Mesenchymal stem cell (in vitro differentiated cells and primary cell): ENCODE measurements at regions not wholly inside any gene's neighbourhood (a gene's known extent, or its start where the extent isn't known, plus 50 kb on each side); places are given as distances from the start of the nearest gene placed in this dataset.

Experiments used
- DNase-seq: peaks from one replicate; pipeline ENCODE4 v3.0.0-alpha.2; 2013
- H2AFZ ChIP-seq: one replicate; pipeline ENCODE4 v1.6.1; 2013; ENCODE audit warnings: low read depth, mild to moderate bottlenecking, control low read depth, inconsistent platforms, low read length, moderate library complexity
- H2AK5ac ChIP-seq: 2 replicates; pipeline ENCODE4 v1.6.1; 2013; ENCODE audit warnings: low read length, moderate library complexity, mild to moderate bottlenecking, inconsistent platforms; ENCODE audit not compliant: severe bottlenecking
- H2BK120ac ChIP-seq: one replicate; pipeline ENCODE4 v1.6.1; 2013; ENCODE audit warnings: low read depth, mild to moderate bottlenecking, inconsistent platforms, low read length, moderate library complexity
- H2BK12ac ChIP-seq, 2 experiments: one replicate each; pipeline ENCODE4 v1.6.1; 2013; ENCODE audit warnings: inconsistent platforms in 2 of 2, low read length in 2 of 2, mild to moderate bottlenecking in 2 of 2, moderate library complexity in 2 of 2, control low read depth in 1 of 2
- H2BK15ac ChIP-seq: one replicate; pipeline ENCODE4 v1.6.1; 2013; ENCODE audit warnings: mild to moderate bottlenecking, low read depth, inconsistent platforms; ENCODE audit not compliant: poor library complexity, severe bottlenecking
- H2BK5ac ChIP-seq: 2 replicates; pipeline ENCODE4 v1.6.1; 2013; ENCODE audit warnings: low read depth, mild to moderate bottlenecking, low read length, control low read depth, inconsistent platforms; ENCODE audit not compliant: poor library complexity, severe bottlenecking
- H3K14ac ChIP-seq, 2 experiments: one replicate each; pipeline ENCODE4 v1.6.1; 2013; ENCODE audit warnings: inconsistent platforms in 2 of 2, low read length in 2 of 2, control low read depth in 1 of 2, mild to moderate bottlenecking in 1 of 2, moderate library complexity in 1 of 2
- H3K18ac ChIP-seq, 2 experiments: one replicate each; pipeline ENCODE4 v1.6.1; 2013; ENCODE audit warnings: inconsistent platforms in 2 of 2, low read length in 2 of 2, control low read depth in 1 of 2, low read depth in 1 of 2, mild to moderate bottlenecking in 1 of 2
- H3K23ac ChIP-seq, 2 experiments: one replicate each; pipeline ENCODE4 v1.6.1; 2013; ENCODE audit warnings: inconsistent platforms in 2 of 2, low read length in 2 of 2, mild to moderate bottlenecking in 2 of 2, moderate library complexity in 2 of 2, control low read depth in 1 of 2
- H3K27ac ChIP-seq: 2 replicates; pipeline ENCODE4 v1.5.1; 2013; ENCODE audit warnings: mild to moderate bottlenecking, moderate library complexity, low read length, control low read depth, inconsistent platforms; ENCODE audit not compliant: poor library complexity, severe bottlenecking
- H3K27me3 ChIP-seq, 2 experiments: 2 replicates each; pipeline versions ENCODE4 v1.6.1 to v1.7.0; 2013; ENCODE audit warnings: low read length in 2 of 2, mild to moderate bottlenecking in 2 of 2, moderate library complexity in 2 of 2, control low read depth in 1 of 2, inconsistent platforms in 1 of 2; ENCODE audit not compliant: control insufficient read depth in 1 of 2, insufficient read depth in 1 of 2
- H3K36me3 ChIP-seq, 2 experiments: 2 replicates each; pipeline versions ENCODE4 v1.6.1 to v1.7.0; 2013; ENCODE audit warnings: low read length in 2 of 2, control low read depth in 1 of 2, inconsistent platforms in 1 of 2, low read depth in 1 of 2, mild to moderate bottlenecking in 1 of 2; ENCODE audit not compliant: insufficient read depth in 2 of 2, control insufficient read depth in 1 of 2
- H3K4ac ChIP-seq, 2 experiments: one replicate each; pipeline ENCODE4 v1.6.1; 2013; ENCODE audit warnings: inconsistent platforms in 2 of 2, low read length in 2 of 2, mild to moderate bottlenecking in 2 of 2, moderate library complexity in 2 of 2, control low read depth in 1 of 2, low read depth in 1 of 2
- H3K4me1 ChIP-seq: 2 replicates; pipeline ENCODE4 v1.6.1; 2013; ENCODE audit warnings: low read depth, low read length, control low read depth; ENCODE audit not compliant: control insufficient read depth, insufficient read depth
- H3K4me2 ChIP-seq: 2 replicates; pipeline ENCODE4 v1.6.1; 2013; ENCODE audit warnings: low read length, mild to moderate bottlenecking, inconsistent platforms; ENCODE audit not compliant: poor library complexity, severe bottlenecking
- H3K4me3 ChIP-seq, 2 experiments: 2 replicates each; pipeline versions ENCODE4 v1.5.1 to v1.7.0; 2013; ENCODE audit warnings: low read length in 2 of 2, mild to moderate bottlenecking in 2 of 2, control low read depth in 1 of 2, low read depth in 1 of 2; ENCODE audit not compliant: insufficient read depth in 1 of 2
- H3K79me1 ChIP-seq: replicated peaks from 2 replicates; pipeline ENCODE4 v1.6.1; 2013; ENCODE audit warnings: mild to moderate bottlenecking, control low read depth, low read length, inconsistent platforms; ENCODE audit not compliant: poor library complexity, severe bottlenecking
- H3K9ac ChIP-seq: 2 replicates; pipeline ENCODE4 v1.7.0; 2013; ENCODE audit warnings: mild to moderate bottlenecking, low read length, moderate library complexity
- H3K9me3 ChIP-seq: 2 replicates; pipeline ENCODE4 v1.7.0; 2013; ENCODE audit warnings: mild to moderate bottlenecking, low read length; ENCODE audit not compliant: control insufficient read depth
- H4K8ac ChIP-seq: one replicate; pipeline ENCODE4 v1.6.1; 2013; ENCODE audit warnings: inconsistent platforms, mild to moderate bottlenecking, low read length, moderate library complexity
- H4K91ac ChIP-seq: one replicate; pipeline ENCODE4 v1.6.1; 2013; ENCODE audit warnings: mild to moderate bottlenecking, low read length, inconsistent platforms
- WGBS: methylation state at CpG from one replicate; pipeline ENCODE4 v1.1.7; 2013; ENCODE audit warnings: mixed read lengths; 5-methylcytosine and 5-hydroxymethylcytosine counted together

DNA sequence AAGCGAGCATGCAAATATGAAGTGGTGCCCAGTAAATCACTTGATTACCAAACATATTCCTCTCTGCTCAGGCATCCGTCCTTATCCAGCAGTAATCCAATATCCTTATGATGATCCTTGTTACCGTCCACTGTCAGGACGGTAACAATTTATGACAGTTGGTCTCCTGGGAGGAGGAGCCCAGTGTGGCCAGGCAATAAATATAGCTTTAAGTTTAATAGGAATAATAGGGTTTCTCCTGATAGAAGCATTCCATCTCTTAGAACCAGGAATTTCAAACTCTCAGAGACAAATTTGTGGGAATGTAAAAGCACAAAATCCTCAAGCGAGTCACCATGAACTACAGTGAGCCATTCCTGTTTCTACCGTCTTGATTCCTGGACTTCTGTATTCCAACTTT, 171.2 kb upstream of the IL15 start:
- WGBS, result 79% methylated on average over 4 of the region's 6 CpGs

GRCh38 chr4:141467225-141467624, 169.2 kb upstream of the IL15 start:
- no peak overlapping the region for H2BK15ac ChIP-seq
- no peak overlapping the region for H3K9ac ChIP-seq
- no peak overlapping the region for H3K4me2 ChIP-seq
- no peaks in the 10 kb centered on the region for H3K36me3 ChIP-seq
- H3K9me3 ChIP-seq, result no peaks in the 10 kb centered on the region
- H2BK5ac ChIP-seq, result no peak overlapping the region
- H2AFZ ChIP-seq, result no peak overlapping the region
- H3K14ac ChIP-seq, result no peak overlapping the region
- H3K27me3 ChIP-seq, result no peaks in the 10 kb centered on the region
- WGBS, result 40% methylated on average over 1 of the region's 2 CpGs
- H3K4ac ChIP-seq, result no peak overlapping the region
- H3K79me1 ChIP-seq, result no peaks in the 10 kb centered on the region
- no peaks in the 10 kb centered on the region for H3K4me1 ChIP-seq
- H3K4me3 ChIP-seq, result no peak overlapping the region
- no peak overlapping the region for H2BK12ac ChIP-seq
- DNase-seq, result no peak
- no peak overlapping the region for H4K91ac ChIP-seq
- H2BK120ac ChIP-seq, result no peak overlapping the region
- no peak overlapping the region for H3K23ac ChIP-seq
- no peak overlapping the region for H3K27ac ChIP-seq
- no peak overlapping the region for H4K8ac ChIP-seq
- H2AK5ac ChIP-seq, result no peak overlapping the region
- no peak overlapping the region for H3K18ac ChIP-seq

More for the DNA sequence above, 171.2 kb upstream of the IL15 start:
- Histone ChIP-seq H3K27me3 (no peaks in the 10 kb centered on the region), H3K4me2 (no peak overlapping the region), H3K14ac (no peak overlapping the region), H3K23ac (no peak overlapping the region), H3K27ac (no peak overlapping the region), H3K4me3 (no peak overlapping the region), H3K9ac (no peak overlapping the region), H3K4ac (no peak overlapping the region), H3K79me1 (no peaks in the 10 kb centered on the region), H2AFZ (no peak overlapping the region), H4K91ac (no peak overlapping the region), H3K4me1 (no peaks in the 10 kb centered on the region), H2BK15ac (no peak overlapping the region), H2BK12ac (no peak overlapping the region), H2AK5ac (no peak overlapping the region), H3K18ac (no peak overlapping the region), H3K9me3 (no peaks in the 10 kb centered on the region), H3K36me3 (no peaks in the 10 kb centered on the region), H2BK5ac (no peak overlapping the region), H4K8ac (no peak overlapping the region), H2BK120ac (no peak overlapping the region)
- DNase-seq, result no peak

DNA sequence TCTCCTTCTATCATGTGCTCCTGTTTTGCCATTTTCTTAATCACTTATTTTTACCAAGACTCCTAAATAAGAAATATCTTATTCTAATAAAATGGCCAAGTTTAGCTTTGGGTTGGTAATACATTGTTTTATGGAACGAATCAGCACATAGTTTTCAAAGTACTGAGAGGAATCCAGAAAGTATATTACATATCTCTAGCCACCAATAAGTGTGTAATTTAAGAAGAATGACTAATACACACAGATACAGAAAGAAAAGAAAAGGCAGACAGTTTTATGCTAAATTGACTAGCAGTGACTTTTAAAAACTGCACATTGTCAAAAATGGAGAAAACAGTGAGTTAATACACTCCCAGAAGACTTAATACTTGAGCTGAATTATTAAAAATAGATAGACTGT, 167.0 kb upstream of the IL15 start:
- H4K91ac ChIP-seq, result no peak overlapping the region
- H3K18ac ChIP-seq, result no peak overlapping the region
- no peak overlapping the region for H4K8ac ChIP-seq
- H3K9ac ChIP-seq, result no peak overlapping the region
- no peak overlapping the region for H2BK5ac ChIP-seq
- H2AK5ac ChIP-seq, result no peak overlapping the region
- no peak overlapping the region for H2AFZ ChIP-seq
- H2BK15ac ChIP-seq, result no peak overlapping the region
- H2BK120ac ChIP-seq, result no peak overlapping the region
- H3K4me1 ChIP-seq, result no peaks in the 10 kb centered on the region
- H3K79me1 ChIP-seq, result no peaks in the 10 kb centered on the region
- H3K36me3 ChIP-seq, result no peaks in the 10 kb centered on the region
- no peak overlapping the region for H3K4me3 ChIP-seq
- WGBS, result no CpG with 5 or more reads among the region's 1 CpG
- no peaks in the 10 kb centered on the region for H3K27me3 ChIP-seq
- no peak overlapping the region for H3K4me2 ChIP-seq
- no peak for DNase-seq
- no peak overlapping the region for H3K4ac ChIP-seq
- no peak overlapping the region for H3K27ac ChIP-seq
- no peak overlapping the region for H3K23ac ChIP-seq
- H2BK12ac ChIP-seq, result no peak overlapping the region
- no peaks in the 10 kb centered on the region for H3K9me3 ChIP-seq
- H3K14ac ChIP-seq, result no peak overlapping the region

GRCh38 chr4:141473026-141473540, 163.3 kb upstream of the IL15 start:
- H2AK5ac ChIP-seq, result no peak overlapping the region
- H3K79me1 ChIP-seq, result no peaks in the 10 kb centered on the region
- H2AFZ ChIP-seq, result no peak overlapping the region
- H3K27me3 ChIP-seq, result no peaks in the 10 kb centered on the region
- no peak overlapping the region for H3K4me2 ChIP-seq
- no peaks in the 10 kb centered on the region for H3K36me3 ChIP-seq
- H3K4me3 ChIP-seq, result no peak overlapping the region
- H3K9ac ChIP-seq, result no peak overlapping the region
- H2BK12ac ChIP-seq, result no peak overlapping the region
- H3K14ac ChIP-seq, result no peak overlapping the region
- no peak overlapping the region for H2BK120ac ChIP-seq
- no peak overlapping the region for H4K91ac ChIP-seq
- no peak overlapping the region for H3K18ac ChIP-seq
- H3K27ac ChIP-seq, result no peak overlapping the region
- no peak overlapping the region for H4K8ac ChIP-seq
- H3K4me1 ChIP-seq, result no peaks in the 10 kb centered on the region
- no peak for DNase-seq
- H2BK5ac ChIP-seq, result no peak overlapping the region
- no peak overlapping the region for H3K4ac ChIP-seq
- H2BK15ac ChIP-seq, result no peak overlapping the region
- no peaks in the 10 kb centered on the region for H3K9me3 ChIP-seq
- H3K23ac ChIP-seq, result no peak overlapping the region
